ENCODE measurements at regions not wholly inside any gene's neighbourhood (a gene's known extent, or its start where the extent isn't known, plus 50 kb on each side); places are given as distances from the start of the nearest gene placed in this dataset.

- TF ChIP-seq MYC (IDR thresholded peaks at IDR 0.05; ENCODE audit: low read depth, low read length) = no peak
- no peak for TF ChIP-seq MAX (IDR thresholded peaks at IDR 0.05; ENCODE audit: low read depth, low read length)
Observed at GRCh38 chr10:3552281-3552680, 232.7 kb downstream of the KLF6 start.
